ENCODE measurements at regions not wholly inside any gene's neighbourhood (a gene's known extent, or its start where the extent isn't known, plus 50 kb on each side); places are given as distances from the start of the nearest gene placed in this dataset.

GRCh38 chrX:102860235-102860634 lies 76.8 kb upstream of the RAB40AL start:
- Histone ChIP-seq H2AFZ (ENCODE audit: low read length) (no peak overlapping the region), H3K18ac (ENCODE audit: insufficient read length, low read depth, low read length) (no peak overlapping the region), H4K20me1 (ENCODE audit: control insufficient read depth, insufficient read depth, insufficient read length) (no peaks in the 10 kb centered on the region), H3K14ac (ENCODE audit: insufficient read depth, low read length) (no peak overlapping the region), H2BK5ac (ENCODE audit: insufficient read length, low read length) (no peak overlapping the region), H4K5ac (ENCODE audit: insufficient read length, low read depth, low read length) (no peak overlapping the region), H2AK5ac (ENCODE audit: insufficient read length, low read length) (no peak overlapping the region), H3K79me1 (ENCODE audit: insufficient read depth, low read depth, low read length, poor library complexity, severe bottlenecking) (no peaks in the 10 kb centered on the region), H4K91ac (ENCODE audit: insufficient read length, low read depth, low read length) (no peak overlapping the region), H3K56ac (ENCODE audit: insufficient read length, low read depth, low read length) (no peak overlapping the region), H3K27me3 (ENCODE audit: insufficient read depth, low read length) (no peaks in the 10 kb centered on the region), H2BK120ac (ENCODE audit: low read depth, low read length, poor library complexity, severe bottlenecking) (no peak overlapping the region), H2BK12ac (ENCODE audit: insufficient read length, low read depth, low read length) (no peak overlapping the region), H3K4me1 (ENCODE audit: insufficient read depth, low read length) (no peaks in the 10 kb centered on the region; the same call in 1 of the 2 replicates), H2BK20ac (ENCODE audit: low read depth, low read length, poor library complexity, severe bottlenecking) (no peak overlapping the region), H3T11ph (ENCODE audit: low read length) (no peak overlapping the region), H3K4me2 (ENCODE audit: insufficient read depth, insufficient read length, low read length) (no peak overlapping the region), H3K23me2 (ENCODE audit: insufficient read length, low read depth, low read length, poor library complexity, severe bottlenecking) (no peaks in the 10 kb centered on the region), H4K8ac (replicated peaks; ENCODE audit: insufficient read length, low read depth, low read length) (no peak overlapping the region), H3K27ac (ENCODE audit: insufficient read length, low read depth, low read length) (no peak overlapping the region), H2BK15ac (ENCODE audit: low read depth, low read length) (no peak overlapping the region), H3K9me3 (ENCODE audit: control insufficient read depth, low read depth, low read length) (no peaks in the 10 kb centered on the region), H3K4ac (ENCODE audit: low read depth, low read length) (no peak overlapping the region), H3K23ac (ENCODE audit: insufficient read length, low read depth, low read length) (no peak overlapping the region), H3K9ac (ENCODE audit: extremely low read depth, insufficient read length, low read length) (no peak overlapping the region), H3K79me2 (ENCODE audit: insufficient read depth, low read length) (no peaks in the 10 kb centered on the region)
- H3K27me3 Mint-ChIP-seq (ENCODE audit: low read depth) = no peaks in the 10 kb centered on the region
- H3K4me1 Mint-ChIP-seq = peaks cover 7 to 8% of the 10 kb centered on the region in 2 experiments
- no peak for DNase-seq
- H3K27ac Mint-ChIP-seq = no peak overlapping the region
- TF ChIP-seq CTCF (conservative IDR thresholded peaks at IDR 0.05) = no peak
- no peak overlapping the region for H3K4me3 Mint-ChIP-seq
- H3K36me3 Mint-ChIP-seq (ENCODE audit: insufficient read depth in 1 of 3, low read depth in 3 of 3) = peaks cover 15 to 23% (median 18%) of the 10 kb centered on the region in 3 experiments
- H3K9me3 Mint-ChIP-seq = peaks cover 70 to 75% of the 10 kb centered on the region in 2 experiments
- no CpG with 5 or more reads among the region's 1 CpG for WGBS (ENCODE audit: extremely low coverage, insufficient read length, low lambda C conversion rate)

Measured in H9 (cell line).